SU-DHL-6 (cell line): ENCODE measurements at regions not wholly inside any gene's neighbourhood (a gene's known extent, or its start where the extent isn't known, plus 50 kb on each side); places are given as distances from the start of the nearest gene placed in this dataset.

Experiments used
- H2AFZ ChIP-seq: fragments of 200-600 bp; sonication (generic); 2 replicates; pipeline ENCODE4 v1.6.1; 2014; ENCODE audit warnings: low read depth, mild to moderate bottlenecking, moderate library complexity, mixed read lengths, antibody characterized with exemption, low read length; ENCODE audit not compliant: severe bottlenecking
- H3F3A ChIP-seq: fragments of 200-600 bp; shearing (Covaris generic); 2 replicates; pipeline ENCODE4 v1.6.0; 2016; ENCODE audit warnings: antibody characterized with exemption, mild to moderate bottlenecking; ENCODE audit not compliant: insufficient read depth
- H3K27ac ChIP-seq: fragments of 200-600 bp; sonication (generic); 2 replicates; pipeline ENCODE4 v1.5.1; 2016; ENCODE audit warnings: low read depth, mild to moderate bottlenecking, low read length, moderate library complexity, mixed read lengths
- H3K27me3 ChIP-seq: fragments of 200-600 bp; sonication (generic), shearing (Covaris generic); 2 replicates; pipeline ENCODE4 v1.6.0; 2014; ENCODE audit warnings: mild to moderate bottlenecking, low read length
- H3K36me3 ChIP-seq: fragments of 200-600 bp; sonication (generic); 2 replicates; pipeline ENCODE4 v1.6.1; 2014; ENCODE audit warnings: mild to moderate bottlenecking, low read length, mixed read lengths
- H3K4me2 ChIP-seq: fragments of 300-600, 200-600 bp; shearing (Covaris generic), sonication (generic); 2 replicates; pipeline ENCODE4 v1.6.0; 2014; ENCODE audit warnings: low read length, low read depth, mild to moderate bottlenecking; ENCODE audit not compliant: poor library complexity, severe bottlenecking
- H3K4me3 ChIP-seq: fragments of 200-600 bp; sonication (generic); 2 replicates; pipeline ENCODE4 v1.5.1; 2014; ENCODE audit warnings: antibody characterized with exemption, low read length, mild to moderate bottlenecking, mixed read lengths; ENCODE audit not compliant: insufficient read depth, poor library complexity, severe bottlenecking
- H3K79me2 ChIP-seq: fragments of 200-600 bp; sonication (generic); 2 replicates; pipeline ENCODE4 v1.6.1; 2014; ENCODE audit warnings: mild to moderate bottlenecking, low read length, moderate library complexity; ENCODE audit not compliant: insufficient read depth
- H3K9ac ChIP-seq: fragments of 200-600 bp; sonication (generic); 2 replicates; pipeline ENCODE4 v1.7.0; 2014; ENCODE audit warnings: mild to moderate bottlenecking, low read length
- H3K9me2 ChIP-seq: fragments of 200-600 bp; sonication (generic); replicated peaks from 2 replicates; pipeline ENCODE4 v1.6.1; 2014; ENCODE audit warnings: low read length; ENCODE audit not compliant: insufficient read depth
- H3K9me3 ChIP-seq: fragments of 200-600 bp; sonication (generic); 2 replicates; pipeline ENCODE4 v1.6.1; 2014; ENCODE audit warnings: low read length, mixed read lengths; ENCODE audit not compliant: insufficient read depth
- H4K20me1 ChIP-seq: fragments of 200-600 bp; sonication (generic); 2 replicates; pipeline ENCODE4 v1.6.1; 2014; ENCODE audit warnings: low read depth, mild to moderate bottlenecking, antibody characterized with exemption, low read length, moderate library complexity, mixed read lengths
- CTCF ChIP-seq: fragments of 200-600 bp; sonication (generic); IDR thresholded peaks from one replicate; pipeline ENCODE4 v1.5.1; 2017; ENCODE audit warnings: antibody characterized with exemption, mild to moderate bottlenecking, low read length, moderate library complexity; ENCODE audit not compliant: insufficient read depth, poor library complexity, severe bottlenecking
- EZH2phosphoT487 ChIP-seq: fragments of 200-600 bp; sonication (generic), shearing (Covaris generic); conservative IDR thresholded peaks from 2 replicates; pipeline ENCODE4 v1.6.1; 2018; ENCODE audit warnings: mild to moderate bottlenecking, antibody characterized with exemption, low read length, moderate library complexity, mixed read lengths

- Histone ChIP-seq H3K4me3 (no peak overlapping the region), H2AFZ (no peak overlapping the region), H3K9me3 (no peaks in the 10 kb centered on the region), H3K27ac (no peak overlapping the region), H3K79me2 (no peaks in the 10 kb centered on the region), H3K36me3 (no peaks in the 10 kb centered on the region), H3K4me2 (no peak overlapping the region), H3K9me2 (no peaks in the 10 kb centered on the region), H3K9ac (no peak overlapping the region), H3F3A (no peaks in the 10 kb centered on the region), H4K20me1 (no peaks in the 10 kb centered on the region), H3K27me3 (no peaks in the 10 kb centered on the region)
- TF ChIP-seq EZH2phosphoT487, result no peak
- TF ChIP-seq CTCF, result no peak
These were observed 292.7 kb upstream of the TARS1 start for GRCh38 chr5:33148076-33148513.

- no peak overlapping the region for H3K27ac ChIP-seq
- H2AFZ ChIP-seq, result no peak overlapping the region
- no peaks in the 10 kb centered on the region for H3K36me3 ChIP-seq
- no peak overlapping the region for H3K9ac ChIP-seq
- no peaks in the 10 kb centered on the region for H3K9me2 ChIP-seq
- no peak overlapping the region for H3K4me2 ChIP-seq
- H3K9me3 ChIP-seq, result no peaks in the 10 kb centered on the region
- no peak for TF ChIP-seq CTCF
- TF ChIP-seq EZH2phosphoT487, result no peak
- H4K20me1 ChIP-seq, result no peaks in the 10 kb centered on the region
- H3K27me3 ChIP-seq, result no peaks in the 10 kb centered on the region
- H3K4me3 ChIP-seq, result no peak overlapping the region
- H3F3A ChIP-seq, result no peaks in the 10 kb centered on the region
- no peaks in the 10 kb centered on the region for H3K79me2 ChIP-seq
These were observed 287.4 kb upstream of the TARS1 start for GRCh38 chr5:33153372-33153771.

- Histone ChIP-seq H3K9me2 (no peaks in the 10 kb centered on the region), H2AFZ (no peak overlapping the region)
These were observed 286.9 kb upstream of the TARS1 start for GRCh38 chr5:33153831-33154230.

More at GRCh38 chr5:33153831-33154230, 286.9 kb upstream of the TARS1 start:
- Histone ChIP-seq H3K27ac (no peak overlapping the region), H3K27me3 (no peaks in the 10 kb centered on the region), H3K9me3 (no peaks in the 10 kb centered on the region), H3F3A (no peaks in the 10 kb centered on the region), H3K79me2 (no peaks in the 10 kb centered on the region), H3K4me2 (no peak overlapping the region), H3K9ac (no peak overlapping the region), H3K4me3 (no peak overlapping the region), H4K20me1 (no peaks in the 10 kb centered on the region), H3K36me3 (no peaks in the 10 kb centered on the region)
- TF ChIP-seq EZH2phosphoT487, result no peak
- no peak for TF ChIP-seq CTCF
